ENCODE measurements at regions not wholly inside any gene's neighbourhood (a gene's known extent, or its start where the extent isn't known, plus 50 kb on each side); places are given as distances from the start of the nearest gene placed in this dataset.

- WGBS = 93% methylated on average over 3 of the region's 3 CpGs
- no peaks in the 10 kb centered on the region for H3K4me1 ChIP-seq (ENCODE audit: control insufficient read depth, insufficient read depth, low read depth, low read length)
Measured at GRCh38 chr13:73366241-73366640, 307.4 kb downstream of the KLF5 start.

DNA sequence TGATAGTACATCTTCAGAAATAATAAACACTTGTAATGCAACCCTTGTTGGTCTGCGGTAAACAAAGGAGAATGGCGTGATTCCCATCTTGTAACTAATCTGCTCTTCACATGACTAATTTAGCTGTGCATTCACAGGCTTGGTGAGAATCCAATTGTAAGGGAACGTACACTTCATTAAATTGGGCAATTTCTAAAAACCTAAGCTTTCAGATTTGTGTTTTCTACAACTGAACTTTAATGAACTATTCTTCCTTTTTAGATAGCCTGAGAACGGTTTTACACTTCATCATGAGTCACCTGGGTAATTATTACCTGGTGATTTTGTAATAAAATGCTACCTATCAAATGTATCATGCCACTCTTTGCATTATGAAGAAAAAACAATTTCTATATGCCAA is 306.9 kb downstream of the KLF5 start:
- no peak overlapping the region for H3K27ac ChIP-seq (ENCODE audit: low read length, poor library complexity, severe bottlenecking)
- DNase-seq = no peak
- no peaks in the 10 kb centered on the region for H3K27me3 ChIP-seq (ENCODE audit: control insufficient read depth in 1 of 2, insufficient read depth in 1 of 2, low read length in 2 of 2)
- no peak overlapping the region for H3K14ac ChIP-seq (ENCODE audit: low read length in 2 of 2)
- no peak overlapping the region for H2BK15ac ChIP-seq (ENCODE audit: low read depth, poor library complexity, severe bottlenecking)
- no peaks in the 10 kb centered on the region for H3K79me1 ChIP-seq (replicated peaks; ENCODE audit: low read length, poor library complexity, severe bottlenecking)
- H3K4ac ChIP-seq (ENCODE audit: low read depth in 1 of 2, low read length in 2 of 2) = no peak overlapping the region
- no peak overlapping the region for H3K4me3 ChIP-seq (ENCODE audit: insufficient read depth in 1 of 2, low read depth in 1 of 2, low read length in 2 of 2)
- no peak overlapping the region for H2AK5ac ChIP-seq (ENCODE audit: low read length, severe bottlenecking)
- H3K23ac ChIP-seq (ENCODE audit: low read length in 2 of 2) = no peak overlapping the region
- H3K9me3 ChIP-seq (ENCODE audit: control insufficient read depth, low read length) = no peaks in the 10 kb centered on the region
- H3K4me1 ChIP-seq (ENCODE audit: control insufficient read depth, insufficient read depth, low read depth, low read length) = no peaks in the 10 kb centered on the region
- no peak overlapping the region for H3K4me2 ChIP-seq (ENCODE audit: low read length, poor library complexity, severe bottlenecking)
- no peak overlapping the region for H4K91ac ChIP-seq (ENCODE audit: low read length)
- H2BK12ac ChIP-seq (ENCODE audit: low read length in 2 of 2) = no peak overlapping the region
- H2BK5ac ChIP-seq (ENCODE audit: low read depth, low read length, poor library complexity, severe bottlenecking) = no peak overlapping the region
- 92% methylated on average over 4 of the region's 4 CpGs for WGBS
- no peak overlapping the region for H2AFZ ChIP-seq (ENCODE audit: low read depth, low read length)
- no peak overlapping the region for H3K9ac ChIP-seq (ENCODE audit: low read length)
- H3K36me3 ChIP-seq (ENCODE audit: control insufficient read depth in 1 of 2, insufficient read depth in 2 of 2, low read depth in 1 of 2, low read length in 2 of 2) = no peaks in the 10 kb centered on the region
- no peak overlapping the region for H3K18ac ChIP-seq (ENCODE audit: low read depth in 1 of 2, low read length in 2 of 2)
- H2BK120ac ChIP-seq (ENCODE audit: low read depth, low read length) = no peak overlapping the region
- no peak overlapping the region for H4K8ac ChIP-seq (ENCODE audit: low read length)

More at GRCh38 chr13:73366241-73366640, 307.4 kb downstream of the KLF5 start:
- Histone ChIP-seq H3K9ac (ENCODE audit: low read length) (no peak overlapping the region), H3K9me3 (ENCODE audit: control insufficient read depth, low read length) (no peaks in the 10 kb centered on the region), H3K79me1 (replicated peaks; ENCODE audit: low read length, poor library complexity, severe bottlenecking) (no peaks in the 10 kb centered on the region), H4K8ac (ENCODE audit: low read length) (no peak overlapping the region), H2AFZ (ENCODE audit: low read depth, low read length) (no peak overlapping the region), H3K27me3 (ENCODE audit: control insufficient read depth in 1 of 2, insufficient read depth in 1 of 2, low read length in 2 of 2) (no peaks in the 10 kb centered on the region), H3K4me3 (ENCODE audit: insufficient read depth in 1 of 2, low read depth in 1 of 2, low read length in 2 of 2) (no peak overlapping the region), H3K27ac (ENCODE audit: low read length, poor library complexity, severe bottlenecking) (no peak overlapping the region), H2BK5ac (ENCODE audit: low read depth, low read length, poor library complexity, severe bottlenecking) (no peak overlapping the region), H3K36me3 (ENCODE audit: control insufficient read depth in 1 of 2, insufficient read depth in 2 of 2, low read depth in 1 of 2, low read length in 2 of 2) (no peaks in the 10 kb centered on the region), H2BK15ac (ENCODE audit: low read depth, poor library complexity, severe bottlenecking) (no peak overlapping the region), H2BK12ac (ENCODE audit: low read length in 2 of 2) (no peak overlapping the region), H3K23ac (ENCODE audit: low read length in 2 of 2) (no peak overlapping the region), H2AK5ac (ENCODE audit: low read length, severe bottlenecking) (no peak overlapping the region), H3K4me2 (ENCODE audit: low read length, poor library complexity, severe bottlenecking) (no peak overlapping the region), H3K14ac (ENCODE audit: low read length in 2 of 2) (no peak overlapping the region), H2BK120ac (ENCODE audit: low read depth, low read length) (no peak overlapping the region), H4K91ac (ENCODE audit: low read length) (no peak overlapping the region), H3K4ac (ENCODE audit: low read depth in 1 of 2, low read length in 2 of 2) (no peak overlapping the region), H3K18ac (ENCODE audit: low read depth in 1 of 2, low read length in 2 of 2) (no peak overlapping the region)
- no peak for DNase-seq

DNA sequence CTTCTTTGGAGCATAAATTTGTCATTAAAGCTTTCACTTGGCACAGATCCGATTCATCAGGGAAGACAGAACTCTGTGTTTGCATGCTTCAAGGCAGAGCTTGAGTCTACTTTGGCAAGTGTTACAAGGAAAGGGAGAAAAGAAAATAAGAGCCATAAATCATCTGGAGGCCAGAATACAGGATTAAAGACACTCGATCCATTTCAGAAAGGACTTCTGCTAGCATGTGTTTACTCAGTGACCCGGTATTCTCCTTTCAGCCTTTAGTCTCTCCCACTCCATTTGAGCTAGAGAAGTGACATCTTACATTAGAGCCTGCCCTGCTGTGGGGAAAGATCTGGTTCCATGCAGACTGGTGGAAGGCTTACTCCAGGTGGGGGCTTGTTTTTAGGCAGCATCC is 306.4 kb downstream of the KLF5 start:
- Histone ChIP-seq H3K36me3 (ENCODE audit: control insufficient read depth in 1 of 2, insufficient read depth in 2 of 2, low read depth in 1 of 2, low read length in 2 of 2) (no peaks in the 10 kb centered on the region), H3K4me2 (ENCODE audit: low read length, poor library complexity, severe bottlenecking) (no peak overlapping the region), H3K4me1 (ENCODE audit: control insufficient read depth, insufficient read depth, low read depth, low read length) (no peaks in the 10 kb centered on the region), H2BK15ac (ENCODE audit: low read depth, poor library complexity, severe bottlenecking) (no peak overlapping the region), H3K23ac (ENCODE audit: low read length in 2 of 2) (no peak overlapping the region), H2BK12ac (ENCODE audit: low read length in 2 of 2) (no peak overlapping the region), H2AK5ac (ENCODE audit: low read length, severe bottlenecking) (no peak overlapping the region), H3K27me3 (ENCODE audit: control insufficient read depth in 1 of 2, insufficient read depth in 1 of 2, low read length in 2 of 2) (no peaks in the 10 kb centered on the region), H3K9ac (ENCODE audit: low read length) (no peak overlapping the region), H3K14ac (ENCODE audit: low read length in 2 of 2) (no peak overlapping the region), H4K91ac (ENCODE audit: low read length) (no peak overlapping the region), H3K4ac (ENCODE audit: low read depth in 1 of 2, low read length in 2 of 2) (no peak overlapping the region), H3K79me1 (replicated peaks; ENCODE audit: low read length, poor library complexity, severe bottlenecking) (no peaks in the 10 kb centered on the region), H3K27ac (ENCODE audit: low read length, poor library complexity, severe bottlenecking) (no peak overlapping the region), H4K8ac (ENCODE audit: low read length) (no peak overlapping the region), H3K18ac (ENCODE audit: low read depth in 1 of 2, low read length in 2 of 2) (no peak overlapping the region), H2BK120ac (ENCODE audit: low read depth, low read length) (no peak overlapping the region), H2BK5ac (ENCODE audit: low read depth, low read length, poor library complexity, severe bottlenecking) (no peak overlapping the region), H3K4me3 (ENCODE audit: insufficient read depth in 1 of 2, low read depth in 1 of 2, low read length in 2 of 2) (no peak overlapping the region), H2AFZ (ENCODE audit: low read depth, low read length) (no peak overlapping the region), H3K9me3 (ENCODE audit: control insufficient read depth, low read length) (no peaks in the 10 kb centered on the region)
- no peak for DNase-seq
- 84% methylated on average over 3 of the region's 3 CpGs for WGBS

DNA sequence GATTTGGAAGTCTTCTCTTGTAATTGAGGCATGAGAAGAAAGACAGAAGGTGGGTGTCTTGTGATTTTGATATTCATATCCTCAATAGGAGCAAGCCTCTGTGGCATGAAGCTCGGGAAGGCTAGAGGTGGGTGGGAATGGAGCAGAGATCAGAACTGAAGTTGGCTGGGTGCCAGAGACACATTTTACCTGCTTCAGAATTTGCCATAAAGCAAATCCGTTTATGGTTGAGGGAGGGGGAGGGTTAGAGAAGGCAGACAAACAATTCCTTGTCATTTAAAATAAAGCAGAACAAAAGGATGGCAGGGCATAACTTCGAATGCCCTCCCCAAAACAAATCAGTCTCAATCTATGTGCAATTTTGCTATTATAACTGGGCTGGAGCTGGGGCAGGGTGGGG is 305.9 kb downstream of the KLF5 start:
- Histone ChIP-seq H3K4ac (ENCODE audit: low read depth in 1 of 2, low read length in 2 of 2) (no peak overlapping the region), H2BK15ac (ENCODE audit: low read depth, poor library complexity, severe bottlenecking) (no peak overlapping the region)

More for the DNA sequence above, 305.9 kb downstream of the KLF5 start:
- H3K23ac ChIP-seq (ENCODE audit: low read length in 2 of 2) = no peak overlapping the region
- H3K9ac ChIP-seq (ENCODE audit: low read length) = no peak overlapping the region
- H2AFZ ChIP-seq (ENCODE audit: low read depth, low read length) = no peak overlapping the region
- no peak overlapping the region for H3K4me3 ChIP-seq (ENCODE audit: insufficient read depth in 1 of 2, low read depth in 1 of 2, low read length in 2 of 2)
- H4K91ac ChIP-seq (ENCODE audit: low read length) = no peak overlapping the region
- no peak overlapping the region for H3K4me2 ChIP-seq (ENCODE audit: low read length, poor library complexity, severe bottlenecking)
- no peak overlapping the region for H4K8ac ChIP-seq (ENCODE audit: low read length)
- H3K27me3 ChIP-seq (ENCODE audit: control insufficient read depth in 1 of 2, insufficient read depth in 1 of 2, low read length in 2 of 2) = no peaks in the 10 kb centered on the region
- no peaks in the 10 kb centered on the region for H3K9me3 ChIP-seq (ENCODE audit: control insufficient read depth, low read length)
- no peaks in the 10 kb centered on the region for H3K36me3 ChIP-seq (ENCODE audit: control insufficient read depth in 1 of 2, insufficient read depth in 2 of 2, low read depth in 1 of 2, low read length in 2 of 2)
- H2BK12ac ChIP-seq (ENCODE audit: low read length in 2 of 2) = no peak overlapping the region
- no peaks in the 10 kb centered on the region for H3K79me1 ChIP-seq (replicated peaks; ENCODE audit: low read length, poor library complexity, severe bottlenecking)
- H3K4me1 ChIP-seq (ENCODE audit: control insufficient read depth, insufficient read depth, low read depth, low read length) = no peaks in the 10 kb centered on the region
- H2BK5ac ChIP-seq (ENCODE audit: low read depth, low read length, poor library complexity, severe bottlenecking) = no peak overlapping the region
- no peak for DNase-seq
- H3K27ac ChIP-seq (ENCODE audit: low read length, poor library complexity, severe bottlenecking) = no peak overlapping the region
- no peak overlapping the region for H2BK120ac ChIP-seq (ENCODE audit: low read depth, low read length)
- no peak overlapping the region for H3K14ac ChIP-seq (ENCODE audit: low read length in 2 of 2)
- H3K18ac ChIP-seq (ENCODE audit: low read depth in 1 of 2, low read length in 2 of 2) = no peak overlapping the region
- no peak overlapping the region for H2AK5ac ChIP-seq (ENCODE audit: low read length, severe bottlenecking)
- WGBS = 68% methylated on average over 3 of the region's 3 CpGs

All from mesenchymal stem cell (in vitro differentiated cells and primary cell).